CD8-positive, alpha-beta memory T cell (primary cell): ENCODE measurements at regions not wholly inside any gene's neighbourhood (a gene's known extent, or its start where the extent isn't known, plus 50 kb on each side); places are given as distances from the start of the nearest gene placed in this dataset.

Experiments used
- CTCF ChIA-PET: fragments of 350-600 bp; sonication (Branson Sonifier 250); formaldehyde crosslinking; loops from one replicate; lab custom pipeline; 2021; ENCODE audit warnings: antibody characterized with exemption; lab: Charles Lee
- POLR2A ChIA-PET: fragments of 350-600 bp; sonication (Branson Sonifier 250); formaldehyde crosslinking; loops from one replicate; lab custom pipeline; 2021; ENCODE audit warnings: antibody characterized with exemption; lab: Charles Lee
- DNase-seq, 5 donors: peaks; one replicate each; pipeline versions ENCODE4 v3.0.0 to v3.0.0-alpha.2; 2020 to 2022; ENCODE audit warnings: mixed read lengths in 1 of 5
- H3K27ac ChIP-seq: one replicate; pipeline ENCODE4 v1.7.0; 2013; ENCODE audit warnings: low read depth, mild to moderate bottlenecking, low read length, moderate library complexity
- H3K27me3 ChIP-seq: 2 replicates; pipeline ENCODE4 v1.7.0; 2013; ENCODE audit warnings: low read length, mild to moderate bottlenecking; ENCODE audit not compliant: insufficient read depth, poor library complexity, severe bottlenecking
- H3K36me3 ChIP-seq: 2 replicates; pipeline ENCODE4 v1.7.0; 2013; ENCODE audit warnings: mild to moderate bottlenecking, low read length, moderate library complexity; ENCODE audit not compliant: insufficient read depth
- H3K4me1 ChIP-seq: 2 replicates; pipeline ENCODE4 v1.7.0; 2013; ENCODE audit warnings: mild to moderate bottlenecking, low read length, moderate library complexity; ENCODE audit not compliant: insufficient read depth
- H3K4me3 ChIP-seq: 2 replicates; pipeline ENCODE4 v1.7.0; 2013; ENCODE audit warnings: mild to moderate bottlenecking, low read length
- H3K9me3 ChIP-seq: 2 replicates; pipeline ENCODE4 v1.7.0; 2013; ENCODE audit warnings: mild to moderate bottlenecking, low read length
- H3K27ac Mint-ChIP-seq, 8 donors: one replicate each; pipeline ENCODE4 v1.8.0; 2020 to 2021; ENCODE audit warnings: mixed read lengths in 8 of 8, mild to moderate bottlenecking in 6 of 8, inconsistent platforms in 3 of 8, moderate library complexity in 3 of 8
- H3K27me3 Mint-ChIP-seq, 2 donors: one replicate each; pipeline ENCODE4 v1.8.0; 2020 to 2021; ENCODE audit warnings: mixed read lengths in 2 of 2, mild to moderate bottlenecking in 1 of 2, moderate library complexity in 1 of 2
- H3K36me3 Mint-ChIP-seq, 3 donors: one replicate each; pipeline ENCODE4 v1.8.0; 2020 to 2021; ENCODE audit warnings: mixed read lengths in 3 of 3, inconsistent platforms in 1 of 3, mild to moderate bottlenecking in 1 of 3
- H3K4me1 Mint-ChIP-seq, 3 donors: one replicate each; pipeline ENCODE4 v1.8.0; 2020 to 2021; ENCODE audit warnings: mixed read lengths in 3 of 3, inconsistent platforms in 1 of 3, mild to moderate bottlenecking in 1 of 3
- H3K4me3 Mint-ChIP-seq, 7 donors: one replicate each; pipeline ENCODE4 v1.8.0; 2020 to 2021; ENCODE audit warnings: mixed read lengths in 7 of 7, mild to moderate bottlenecking in 6 of 7, moderate library complexity in 4 of 7, inconsistent platforms in 2 of 7
- H3K9me3 Mint-ChIP-seq, 5 donors: one replicate each; pipeline ENCODE4 v1.8.0; 2020 to 2022; ENCODE audit warnings: mixed read lengths in 5 of 5, mild to moderate bottlenecking in 3 of 5, moderate library complexity in 2 of 5, inconsistent platforms in 1 of 5

- Histone ChIP-seq H3K27me3 (no peaks in the 10 kb centered on the region), H3K9me3 (no peaks in the 10 kb centered on the region), H3K4me3 (no peak overlapping the region), H3K36me3 (no peaks in the 10 kb centered on the region), H3K4me1 (no peaks in the 10 kb centered on the region), H3K27ac (no peak overlapping the region)
- no peak overlapping the region for H3K27ac Mint-ChIP-seq
- CTCF ChIA-PET: no interaction called here
- no peak overlapping the region for H3K4me3 Mint-ChIP-seq
- no peak for DNase-seq
- H3K27me3 Mint-ChIP-seq: no peaks in the 10 kb centered on the region
- POLR2A ChIA-PET: no interaction called here
- peaks cover 6 to 42% (median 11%) of the 10 kb centered on the region in 5 donors for H3K9me3 Mint-ChIP-seq
- no peaks in the 10 kb centered on the region for H3K36me3 Mint-ChIP-seq
- H3K4me1 Mint-ChIP-seq: no peaks in the 10 kb centered on the region
These were observed 1064.9 kb downstream of the NCAM2 start for GRCh38 chr21:22063140-22063539.

- Mint-ChIP-seq H3K27me3 (no peaks in the 10 kb centered on the region), H3K4me3 (no peak overlapping the region), H3K4me1 (no peaks in the 10 kb centered on the region), H3K36me3 (no peaks in the 10 kb centered on the region), H3K27ac (no peak overlapping the region), H3K9me3 (peaks cover 3 to 20% (median 4%) of the 10 kb centered on the region in 5 donors)
- CTCF ChIA-PET: no interaction called here
- DNase-seq: no peak
- no peak overlapping the region for H3K4me3 ChIP-seq
- no peaks in the 10 kb centered on the region for H3K27me3 ChIP-seq
- H3K27ac ChIP-seq: no peak overlapping the region
- POLR2A ChIA-PET: no interaction called here
- H3K4me1 ChIP-seq: no peaks in the 10 kb centered on the region
- H3K9me3 ChIP-seq: no peaks in the 10 kb centered on the region
- no peaks in the 10 kb centered on the region for H3K36me3 ChIP-seq
These were observed 1078.3 kb downstream of the NCAM2 start for GRCh38 chr21:22076471-22076870.

- DNase-seq: no peak
- Histone ChIP-seq H3K9me3 (no peaks in the 10 kb centered on the region), H3K4me1 (no peaks in the 10 kb centered on the region), H3K36me3 (no peaks in the 10 kb centered on the region), H3K4me3 (no peak overlapping the region), H3K27me3 (no peaks in the 10 kb centered on the region), H3K27ac (no peak overlapping the region)
- Mint-ChIP-seq H3K27me3 (no peaks in the 10 kb centered on the region), H3K27ac (no peak overlapping the region), H3K36me3 (no peaks in the 10 kb centered on the region), H3K4me1 (no peaks in the 10 kb centered on the region), H3K4me3 (no peak overlapping the region), H3K9me3 (peaks cover 0 to 23% (median 11%) of the 10 kb centered on the region in 5 donors)
- ChIA-PET CTCF (no interaction called here), POLR2A (no interaction called here)
These were observed 1085.7 kb downstream of the NCAM2 start for GRCh38 chr21:22083899-22084298.

- H3K4me3 ChIP-seq: no peak overlapping the region
- ChIA-PET CTCF (no interaction called here), POLR2A (no interaction called here)
- no peak for DNase-seq
- no peaks in the 10 kb centered on the region for H3K27me3 ChIP-seq
- Mint-ChIP-seq H3K4me3 (no peak overlapping the region), H3K36me3 (no peaks in the 10 kb centered on the region), H3K4me1 (no peaks in the 10 kb centered on the region), H3K27ac (no peak overlapping the region), H3K9me3 (peaks cover 0 to 21% (median 3%) of the 10 kb centered on the region in 5 donors), H3K27me3 (no peaks in the 10 kb centered on the region)
- H3K9me3 ChIP-seq: no peaks in the 10 kb centered on the region
- H3K4me1 ChIP-seq: no peaks in the 10 kb centered on the region
- H3K36me3 ChIP-seq: no peaks in the 10 kb centered on the region
- no peak overlapping the region for H3K27ac ChIP-seq
These were observed 1098.1 kb downstream of the NCAM2 start for GRCh38 chr21:22096314-22096713.

- Histone ChIP-seq H3K27ac (no peak overlapping the region), H3K4me1 (no peaks in the 10 kb centered on the region), H3K4me3 (no peak overlapping the region), H3K27me3 (no peaks in the 10 kb centered on the region), H3K36me3 (no peaks in the 10 kb centered on the region), H3K9me3 (no peaks in the 10 kb centered on the region)
- Mint-ChIP-seq H3K4me1 (no peaks in the 10 kb centered on the region), H3K27ac (no peak overlapping the region), H3K36me3 (no peaks in the 10 kb centered on the region), H3K9me3 (peaks cover 6 to 33% (median 17%) of the 10 kb centered on the region in 5 donors), H3K4me3 (no peak overlapping the region), H3K27me3 (no peaks in the 10 kb centered on the region)
- ChIA-PET CTCF (no interaction called here), POLR2A (no interaction called here)
- no peak for DNase-seq
These were observed 1108.7 kb downstream of the NCAM2 start for GRCh38 chr21:22106720-22107410.

GRCh38 chr21:22115746-22116145 is 1117.5 kb downstream of the NCAM2 start:
- no peak for DNase-seq
- POLR2A ChIA-PET: no interaction called here
- H3K4me3 ChIP-seq: no peak overlapping the region
- Mint-ChIP-seq H3K4me3 (no peak overlapping the region), H3K27ac (no peak overlapping the region), H3K9me3 (peaks cover 4 to 17% (median 9%) of the 10 kb centered on the region in 5 donors), H3K27me3 (no peaks in the 10 kb centered on the region), H3K36me3 (no peaks in the 10 kb centered on the region), H3K4me1 (no peaks in the 10 kb centered on the region)
- CTCF ChIA-PET: no interaction called here
- H3K27ac ChIP-seq: no peak overlapping the region
- H3K9me3 ChIP-seq: no peaks in the 10 kb centered on the region
- H3K4me1 ChIP-seq: no peaks in the 10 kb centered on the region
- H3K27me3 ChIP-seq: no peaks in the 10 kb centered on the region
- H3K36me3 ChIP-seq: no peaks in the 10 kb centered on the region

GRCh38 chr21:22120616-22121266 is 1122.5 kb downstream of the NCAM2 start:
- H3K4me3 Mint-ChIP-seq: no peak overlapping the region
- H3K36me3 Mint-ChIP-seq: no peaks in the 10 kb centered on the region
- no peaks in the 10 kb centered on the region for H3K36me3 ChIP-seq
- peaks cover 2 to 6% (median 4%) of the 10 kb centered on the region in 5 donors for H3K9me3 Mint-ChIP-seq
- H3K27ac Mint-ChIP-seq: no peak overlapping the region
- POLR2A ChIA-PET: no interaction called here
- no peaks in the 10 kb centered on the region for H3K4me1 Mint-ChIP-seq
- no peaks in the 10 kb centered on the region for H3K27me3 Mint-ChIP-seq
- no peak overlapping the region for H3K4me3 ChIP-seq
- no peaks in the 10 kb centered on the region for H3K4me1 ChIP-seq
- H3K9me3 ChIP-seq: no peaks in the 10 kb centered on the region
- no peak for DNase-seq
- H3K27me3 ChIP-seq: no peaks in the 10 kb centered on the region
- CTCF ChIA-PET: no interaction called here
- H3K27ac ChIP-seq: no peak overlapping the region

- Histone ChIP-seq H3K4me3 (no peak overlapping the region), H3K4me1 (no peaks in the 10 kb centered on the region), H3K27ac (no peak overlapping the region), H3K27me3 (no peaks in the 10 kb centered on the region), H3K36me3 (no peaks in the 10 kb centered on the region), H3K9me3 (no peaks in the 10 kb centered on the region)
- no peak overlapping the region for H3K4me3 Mint-ChIP-seq
- no peak for DNase-seq
- H3K27ac Mint-ChIP-seq: no peak overlapping the region
- no peaks in the 10 kb centered on the region for H3K27me3 Mint-ChIP-seq
- H3K9me3 Mint-ChIP-seq: peaks cover 3 to 11% (median 6%) of the 10 kb centered on the region in 5 donors
- POLR2A ChIA-PET: no interaction called here
- no peaks in the 10 kb centered on the region for H3K36me3 Mint-ChIP-seq
- H3K4me1 Mint-ChIP-seq: no peaks in the 10 kb centered on the region
- CTCF ChIA-PET: no interaction called here
These were observed 1127.4 kb downstream of the NCAM2 start for GRCh38 chr21:22125581-22125980.
